ENCODE measurements at regions not wholly inside any gene's neighbourhood (a gene's known extent, or its start where the extent isn't known, plus 50 kb on each side); places are given as distances from the start of the nearest gene placed in this dataset.

DNA sequence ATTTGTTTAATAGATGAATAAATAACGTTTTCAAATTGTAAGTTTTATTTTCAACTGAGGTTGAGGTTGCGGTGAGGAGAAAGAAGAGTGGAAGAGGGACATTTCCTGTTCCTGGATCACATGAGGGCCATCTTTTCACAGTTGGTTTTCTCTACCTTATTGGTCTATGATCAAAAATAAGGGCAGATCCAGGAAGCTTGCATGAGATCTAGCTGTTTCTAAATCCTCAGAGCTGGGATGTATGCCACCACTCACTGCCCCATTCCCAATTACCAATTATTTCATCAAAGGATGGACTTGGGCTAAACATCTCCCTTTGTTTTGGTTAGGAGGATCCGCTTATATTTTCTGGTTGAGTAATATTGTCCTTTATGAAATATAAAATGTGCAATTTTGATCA is 104.8 kb upstream of the TLL1 start:
- TF ChIP-seq CTCF (IDR thresholded peaks at IDR 0.05; ENCODE audit: insufficient read depth, low read depth, low read length) (no peak), EZH2 (IDR thresholded peaks at IDR 0.05; ENCODE audit: insufficient read depth, low read length) (no peak)

Data from astrocyte (in vitro differentiated cells and primary cell).